K562 (cell line): ENCODE measurements at regions not wholly inside any gene's neighbourhood (a gene's known extent, or its start where the extent isn't known, plus 50 kb on each side); places are given as distances from the start of the nearest gene placed in this dataset.

ENCODE experiments used
- ATAC-seq: fragments of 200-7000 bp; cut with Tn5 transposase; 3 replicates; pipeline ENCODE4 v1.9.1; 2020; ENCODE audit warnings: moderate library complexity
- BruUV-seq: library from RNA; stranded (reverse); fragments of 400-500 nt; replicated peaks from 2 replicates; lab custom pipeline; 2021; lab: Mats Ljungman, UMichigan
- CTCF ChIA-PET: fragments of 300-600 bp; formaldehyde crosslinking; extraction: SDS; loops from one replicate; lab custom pipeline; 2021; ENCODE audit warnings: low intra/inter-chr PET ratio; lab: Yijun Ruan, JAX
- POLR2A ChIA-PET: fragments of 300-600, 350-650 bp; sonication (Branson Sonifier 250); formaldehyde crosslinking; extraction: SDS; loops from one replicate; lab custom pipeline; 2021; ENCODE audit warnings: antibody characterized with exemption, inconsistent platforms; lab: Yijun Ruan, JAX
- DNase-seq, 4 experiments: peaks; one replicate each; pipeline versions ENCODE4 v3.0.0 to v3.0.0-alpha.2; 2011 to 2018; ENCODE audit warnings: low spot score in 3 of 4, mixed read lengths in 3 of 4; ENCODE audit errors: extremely low read depth in 1 of 4
- FAIRE-seq: peaks from 2 replicates; lab custom pipeline; 2011; peaks lifted over from hg19 to GRCh38; lab: Jason Lieb, UNC
- H2AFZ ChIP-seq: 2 replicates; pipeline ENCODE4 v1.6.0; 2011; ENCODE audit warnings: low read depth, low read length, control low read depth, inconsistent platforms
- H3K27ac ChIP-seq: fragments of 200-600 bp; 3 replicates; pipeline ENCODE4 v1.8.0; 2011; ENCODE audit warnings: low read depth, mild to moderate bottlenecking, control low read depth, inconsistent platforms, low read length, moderate library complexity, mixed read lengths; ENCODE audit errors: extremely low read depth
- H3K27me3 ChIP-seq, 2 experiments: fragments of 300-600 bp in 1 of 2; 2 replicates in 1 of 2; 3 replicates in 1 of 2; pipeline versions ENCODE4 v1.6.0 to v1.8.0; 2011; ENCODE audit warnings: inconsistent platforms in 2 of 2, low read length in 2 of 2, mild to moderate bottlenecking in 1 of 2, mixed read lengths in 1 of 2, moderate library complexity in 1 of 2; ENCODE audit not compliant: control insufficient read depth in 2 of 2, insufficient read depth in 2 of 2
- H3K36me3 ChIP-seq: fragments of 300-600 bp; 3 replicates; pipeline ENCODE4 v1.8.0; 2011; ENCODE audit warnings: mild to moderate bottlenecking, low read length, inconsistent platforms; ENCODE audit not compliant: control insufficient read depth, insufficient read depth
- H3K4me1 ChIP-seq, 2 experiments: fragments of 200-600 bp in 1 of 2; replicated peaks in 1 of 2; 2 replicates in 1 of 2; 3 replicates in 1 of 2; pipeline versions ENCODE4 v1.5.1 to v1.8.0; 2011; ENCODE audit warnings: inconsistent platforms in 2 of 2, low read length in 2 of 2, mild to moderate bottlenecking in 1 of 2, mixed read lengths in 1 of 2, moderate library complexity in 1 of 2; ENCODE audit not compliant: control insufficient read depth in 2 of 2, insufficient read depth in 2 of 2
- H3K4me2 ChIP-seq: 2 replicates; pipeline ENCODE4 v1.6.1; 2011; ENCODE audit warnings: low read length, control low read depth, inconsistent platforms, mixed read lengths; ENCODE audit not compliant: insufficient read depth
- H3K4me3 ChIP-seq: fragments of 200-600 bp; sonication (generic), shearing (Covaris generic); 2 replicates; pipeline ENCODE4 v1.5.1; 2016; ENCODE audit warnings: control low read depth, inconsistent platforms
- H3K79me2 ChIP-seq: fragments of 200-600 bp; 3 replicates; pipeline ENCODE4 v1.8.0; 2011; ENCODE audit warnings: low read length, inconsistent platforms; ENCODE audit not compliant: control insufficient read depth, insufficient read depth
- H3K9ac ChIP-seq, 2 experiments: 2 replicates each; pipeline versions ENCODE4 v1.6.0 to v1.6.1; 2011; ENCODE audit warnings: low read depth in 2 of 2, low read length in 2 of 2, control low read depth in 1 of 2, inconsistent platforms in 1 of 2, mild to moderate bottlenecking in 1 of 2, mixed read lengths in 1 of 2; ENCODE audit not compliant: insufficient read depth in 1 of 2
- H3K9me1 ChIP-seq: one replicate; pipeline ENCODE4 v1.6.0; 2011; ENCODE audit warnings: inconsistent platforms, mild to moderate bottlenecking, low read length, moderate library complexity; ENCODE audit not compliant: control insufficient read depth, insufficient read depth
- H3K9me3 ChIP-seq: replicated peaks from 2 replicates; pipeline ENCODE4 v1.5.1; 2011; ENCODE audit warnings: low read depth, low read length, inconsistent platforms; ENCODE audit not compliant: control insufficient read depth, insufficient read depth
- H4K20me1 ChIP-seq: replicated peaks from 2 replicates; pipeline ENCODE4 v1.6.1; 2011; ENCODE audit warnings: low read length, inconsistent platforms, mixed read lengths; ENCODE audit not compliant: control insufficient read depth, insufficient read depth
- ETV5 ChIP-seq: sonication (generic); formaldehyde crosslinking; IDR thresholded peaks from 2 replicates; pipeline ENCODE4 v1.4.0; 2020; ENCODE audit warnings: low read depth, mild to moderate bottlenecking, missing genetic modification reagents
- FIP1L1 ChIP-seq: fragments of 200-400 bp; formaldehyde crosslinking; IDR thresholded peaks from 2 replicates; pipeline ENCODE4 v1.6.1; 2018; ENCODE audit warnings: mild to moderate bottlenecking, low read depth, low read length; ENCODE audit not compliant: poor library complexity, severe bottlenecking
- FUS ChIP-seq: fragments of 200-400 bp; formaldehyde crosslinking; optimal IDR thresholded peaks from 2 replicates; pipeline ENCODE3; 2017; ENCODE audit warnings: low read depth, low read length
- GTF3C2 ChIP-seq: IDR thresholded peaks from 3 replicates; pipeline ENCODE4 v1.6.1; 2011; ENCODE audit warnings: borderline replicate concordance, mild to moderate bottlenecking, moderate library complexity; ENCODE audit not compliant: insufficient read length; ENCODE audit errors: extremely low read depth
- RCOR1 ChIP-seq, 2 experiments: IDR thresholded peaks; 2 replicates each; pipeline ENCODE4 v1.6.1; 2012; ENCODE audit warnings: low read depth in 2 of 2, low read length in 2 of 2, borderline replicate concordance in 1 of 2, improper control_type of control experiment in 1 of 2
- TBL1XR1 ChIP-seq, 2 experiments: IDR thresholded peaks; 2 replicates each; pipeline ENCODE4 v1.6.1; 2012; ENCODE audit warnings: improper control_type of control experiment in 2 of 2, low read length in 2 of 2, mild to moderate bottlenecking in 1 of 2
- XRCC4 ChIP-seq: IDR thresholded peaks from one replicate; pipeline ENCODE4 v1.6.1; 2011; ENCODE audit not compliant: insufficient read depth, insufficient read length; ENCODE audit errors: extremely low read depth
- ZNF57 ChIP-seq: fragments of 450-650 bp; formaldehyde crosslinking; IDR thresholded peaks from 2 replicates; pipeline ENCODE4 v1.4.0; 2020; ENCODE audit warnings: mild to moderate bottlenecking, moderate library complexity
- WGBS: fragments of 100-300 bp; shearing (Covaris generic); methylation state at CpG from one replicate; pipeline ENCODE4 v1.1.6; 2016; ENCODE audit warnings: low coverage, mixed read lengths; ENCODE audit not compliant: insufficient coverage; ENCODE audit errors: missing lambda C conversion rate; 5-methylcytosine and 5-hydroxymethylcytosine counted together
- in situ Hi-C: fragments of 300-500 bp; cut with MboI; formaldehyde crosslinking; loops from 4 replicates; pipeline ENCODE4 v1.15.0; 2018; ENCODE audit warnings: inconsistent platforms, mixed read lengths
- intact Hi-C: fragments of 100-400 bp; cut with micrococcal nuclease; formaldehyde crosslinking; loops from 2 replicates; pipeline ENCODE4 v1.14.2; 2022

- TF ChIP-seq TBL1XR1 (IDR thresholded peaks at IDR 0.05; ENCODE audit: low read length in 2 of 2) (no peak), GTF3C2 (no peak), XRCC4 (no peak), RCOR1 (IDR thresholded peaks at IDR 0.05; ENCODE audit: borderline replicate concordance in 1 of 2, low read depth in 2 of 2, low read length in 2 of 2) (no peak), FIP1L1 (no peak), FUS (no peak)
- TF ChIP-seq, all 486 proteins: peak for 0
These were observed 65.9 kb downstream of the UCHL1 start (continued) for GRCh38 chr4:41322617-41323016.

- H3K27ac ChIP-seq, result no peak overlapping the region
- WGBS, result 0% methylated on average over 1 of the region's 1 CpG
- in situ Hi-C loops (no loop called here), intact Hi-C loops (no loop called here)
- H3K4me1 ChIP-seq, result no peaks in the 10 kb centered on the region
- H3K27me3 ChIP-seq, result no peaks in the 10 kb centered on the region
- no peak overlapping the region for H3K9ac ChIP-seq
- ATAC-seq (no peak), FAIRE-seq (no peak), DNase-seq (no peak)
- no peaks in the 10 kb centered on the region for H4K20me1 ChIP-seq
- no peaks in the 10 kb centered on the region for H3K9me1 ChIP-seq
- no peak overlapping the region for H3K4me3 ChIP-seq
- CTCF ChIA-PET, result no interaction called here
- no peak overlapping the region for H2AFZ ChIP-seq
- no peaks in the 10 kb centered on the region for H3K9me3 ChIP-seq
- POLR2A ChIA-PET, result no interaction called here
- no peaks in the 10 kb centered on the region for H3K79me2 ChIP-seq
- TF ChIP-seq ETV5 (no peak), ZNF57 (CRISPR knock-in tag) (no peak)
- no TSS peak for BruUV-seq
- no peaks in the 10 kb centered on the region for H3K36me3 ChIP-seq
- no peak overlapping the region for H3K4me2 ChIP-seq
These were observed 66.5 kb downstream of the UCHL1 start for GRCh38 chr4:41323179-41323578.
